GM23338 (cell line): ENCODE measurements at regions not wholly inside any gene's neighbourhood (a gene's known extent, or its start where the extent isn't known, plus 50 kb on each side); places are given as distances from the start of the nearest gene placed in this dataset.

Source experiments
- CREB1 ChIP-seq: fragments of 250-450 bp; sonication (Bioruptor Pico); IDR thresholded peaks from 2 replicates; pipeline ENCODE4 v1.5.0; 2020; ENCODE audit warnings: low read depth, mild to moderate bottlenecking, moderate library complexity
- CTCF ChIP-seq, 2 experiments: fragments of 200-600 bp in 1 of 2; sonication (generic) in 1 of 2; conservative IDR thresholded peaks; 2 replicates each; pipeline versions ENCODE4 v1.5.1 to v1.6.1; 2016 to 2017; ENCODE audit warnings: antibody characterized with exemption in 2 of 2, low read depth in 2 of 2, mild to moderate bottlenecking in 2 of 2, moderate library complexity in 1 of 2
- REST ChIP-seq: IDR thresholded peaks from one replicate; pipeline ENCODE4 v1.6.1; 2018; ENCODE audit warnings: antibody characterized with exemption; ENCODE audit not compliant: unreplicated experiment
- ZNF114 ChIP-seq: fragments of 250-450 bp; sonication (Bioruptor Pico); IDR thresholded peaks from 2 replicates; pipeline ENCODE4 v1.5.0; 2020; ENCODE audit warnings: mild to moderate bottlenecking, moderate library complexity

GRCh38 chr5:158198636-158199035 lies 339.7 kb upstream of the CLINT1 start:
- TF ChIP-seq CTCF (conservative IDR thresholded peaks at IDR 0.05; ENCODE audit: low read depth in 2 of 2): no peak
- no peak for TF ChIP-seq REST
- TF ChIP-seq ZNF114 (CRISPR knock-in tag): no peak
- TF ChIP-seq CREB1 (CRISPR knock-in tag): no peak
